Parathyroid adenoma (tissue), 2 donors: ENCODE measurements at regions not wholly inside any gene's neighbourhood (a gene's known extent, or its start where the extent isn't known, plus 50 kb on each side); places are given as distances from the start of the nearest gene placed in this dataset.

Experiments used
- H2AFZ ChIP-seq: fragments of 300-600 bp; sonication (generic); one replicate; pipeline ENCODE4 v1.7.0; 2017; ENCODE audit warnings: antibody characterized with exemption, mild to moderate bottlenecking
- H3K27ac ChIP-seq: fragments of 300-600 bp; sonication (generic); one replicate; pipeline ENCODE4 v1.7.0; 2017
- H3K27me3 ChIP-seq: fragments of 300-600 bp; sonication (generic); one replicate; pipeline ENCODE4 v1.7.0; 2017; ENCODE audit warnings: low read length; ENCODE audit not compliant: control insufficient read depth, insufficient read depth
- H3K36me3 ChIP-seq: fragments of 300-600 bp; sonication (generic); one replicate; pipeline ENCODE4 v1.7.0; 2017; ENCODE audit warnings: low read length; ENCODE audit not compliant: control insufficient read depth, insufficient read depth
- H3K4me1 ChIP-seq: fragments of 300-600 bp; sonication (generic); one replicate; pipeline ENCODE4 v1.7.0; 2017; ENCODE audit warnings: control low read depth
- H3K4me2 ChIP-seq: fragments of 300-600 bp; sonication (generic); one replicate; pipeline ENCODE4 v1.7.0; 2017; ENCODE audit warnings: low read length
- H3K4me3 ChIP-seq: fragments of 300-600 bp; sonication (generic); one replicate; pipeline ENCODE4 v1.7.0; 2017; ENCODE audit warnings: low read depth, low read length
- H3K79me2 ChIP-seq: fragments of 300-600 bp; sonication (generic); one replicate; pipeline ENCODE4 v1.7.0; 2017; ENCODE audit warnings: control low read depth
- H3K9ac ChIP-seq: fragments of 300-600 bp; sonication (generic); one replicate; pipeline ENCODE4 v1.7.0; 2017; ENCODE audit warnings: mild to moderate bottlenecking
- H3K9me3 ChIP-seq: fragments of 300-600 bp; sonication (generic); one replicate; pipeline ENCODE4 v1.7.0; 2017; ENCODE audit warnings: low read length; ENCODE audit not compliant: control insufficient read depth
- CTCF ChIP-seq: fragments of 300-600 bp; sonication (generic); IDR thresholded peaks from one replicate; pipeline ENCODE4 v1.7.0; 2017; ENCODE audit warnings: antibody characterized with exemption, mild to moderate bottlenecking
- donor health status: primary hyperparathyroidism.

- H3K4me2 ChIP-seq: no peak overlapping the region
- H3K4me3 ChIP-seq: no peak overlapping the region
- no peak for TF ChIP-seq CTCF
- no peaks in the 10 kb centered on the region for H3K27me3 ChIP-seq
- H3K9ac ChIP-seq: no peak overlapping the region
- no peaks in the 10 kb centered on the region for H3K4me1 ChIP-seq
- no peak overlapping the region for H2AFZ ChIP-seq
- no peaks in the 10 kb centered on the region for H3K9me3 ChIP-seq
- no peak overlapping the region for H3K27ac ChIP-seq
- no peaks in the 10 kb centered on the region for H3K79me2 ChIP-seq
- no peaks in the 10 kb centered on the region for H3K36me3 ChIP-seq
Measured at GRCh38 chr6:76772951-76773350, 690.3 kb downstream of the HTR1B start.

- no peak overlapping the region for H3K4me2 ChIP-seq
- H3K36me3 ChIP-seq: no peaks in the 10 kb centered on the region
- no peak overlapping the region for H3K27ac ChIP-seq
- no peak overlapping the region for H3K4me3 ChIP-seq
- H3K4me1 ChIP-seq: no peaks in the 10 kb centered on the region
- no peak for TF ChIP-seq CTCF
- H3K79me2 ChIP-seq: no peaks in the 10 kb centered on the region
- H3K27me3 ChIP-seq: no peaks in the 10 kb centered on the region
- H3K9ac ChIP-seq: no peak overlapping the region
- no peaks in the 10 kb centered on the region for H3K9me3 ChIP-seq
- H2AFZ ChIP-seq: no peak overlapping the region
Measured at GRCh38 chr6:76771059-76771634, 692.1 kb downstream of the HTR1B start.

GRCh38 chr6:76770281-76770680 lies 693.0 kb downstream of the HTR1B start:
- H3K4me2 ChIP-seq: no peak overlapping the region

GRCh38 chr6:76768556-76768955 lies 694.7 kb downstream of the HTR1B start:
- Histone ChIP-seq H3K9me3 (no peaks in the 10 kb centered on the region), H3K27me3 (no peaks in the 10 kb centered on the region), H3K36me3 (no peaks in the 10 kb centered on the region), H3K4me1 (no peaks in the 10 kb centered on the region), H3K4me2 (no peak overlapping the region), H3K79me2 (no peaks in the 10 kb centered on the region), H3K27ac (no peak overlapping the region), H3K4me3 (no peak overlapping the region), H2AFZ (no peak overlapping the region), H3K9ac (no peak overlapping the region)
- TF ChIP-seq CTCF: no peak

More at GRCh38 chr6:76770281-76770680, 693.0 kb downstream of the HTR1B start:
- Histone ChIP-seq H3K9ac (no peak overlapping the region), H2AFZ (no peak overlapping the region), H3K27me3 (no peaks in the 10 kb centered on the region), H3K27ac (no peak overlapping the region), H3K9me3 (no peaks in the 10 kb centered on the region), H3K79me2 (no peaks in the 10 kb centered on the region), H3K4me3 (no peak overlapping the region), H3K36me3 (no peaks in the 10 kb centered on the region), H3K4me1 (no peaks in the 10 kb centered on the region)
- TF ChIP-seq CTCF: no peak

- no peak overlapping the region for H3K9ac ChIP-seq
- no peak for TF ChIP-seq CTCF
- no peaks in the 10 kb centered on the region for H3K4me1 ChIP-seq
- H3K4me3 ChIP-seq: no peak overlapping the region
- H3K27ac ChIP-seq: no peak overlapping the region
- H3K27me3 ChIP-seq: no peaks in the 10 kb centered on the region
- no peaks in the 10 kb centered on the region for H3K79me2 ChIP-seq
- no peaks in the 10 kb centered on the region for H3K36me3 ChIP-seq
- H2AFZ ChIP-seq: no peak overlapping the region
- no peak overlapping the region for H3K4me2 ChIP-seq
- no peaks in the 10 kb centered on the region for H3K9me3 ChIP-seq
Measured at GRCh38 chr6:76764057-76764456, 691.6 kb upstream of the IMPG1 start.
